Liver (tissue), 7 donors: ENCODE measurements at regions not wholly inside any gene's neighbourhood (a gene's known extent, or its start where the extent isn't known, plus 50 kb on each side); places are given as distances from the start of the nearest gene placed in this dataset.

ENCODE experiments used
- DNase-seq: peaks from one replicate; pipeline ENCODE4 v3.0.0-alpha.2; 2017; ENCODE audit warnings: low spot score
- H3K27ac ChIP-seq, 2 donors: one replicate each; pipeline ENCODE4 v1.7.0; 2013; ENCODE audit warnings: inconsistent platforms in 2 of 2, low read length in 2 of 2, control low read depth in 1 of 2, low read depth in 1 of 2, mild to moderate bottlenecking in 1 of 2
- H3K27me3 ChIP-seq, 4 donors: one replicate each; pipeline versions ENCODE4 v1.6.1 to v1.7.0; 2013; ENCODE audit warnings: low read length in 3 of 4, inconsistent platforms in 1 of 4, mild to moderate bottlenecking in 1 of 4, moderate library complexity in 1 of 4; ENCODE audit not compliant: control insufficient read depth in 4 of 4, insufficient read depth in 4 of 4
- H3K36me3 ChIP-seq, 4 donors: one replicate each; pipeline versions ENCODE4 v1.6.1 to v1.7.0; 2013; ENCODE audit warnings: low read length in 3 of 4, mild to moderate bottlenecking in 3 of 4, low read depth in 1 of 4, moderate library complexity in 1 of 4; ENCODE audit not compliant: control insufficient read depth in 4 of 4, insufficient read depth in 3 of 4
- H3K4me1 ChIP-seq, 4 donors: one replicate each; pipeline versions ENCODE4 v1.6.1 to v1.7.0; 2013; ENCODE audit warnings: low read length in 3 of 4, mild to moderate bottlenecking in 3 of 4, moderate library complexity in 1 of 4; ENCODE audit not compliant: control insufficient read depth in 4 of 4, insufficient read depth in 4 of 4
- H3K4me3 ChIP-seq, 3 donors: one replicate each; pipeline versions ENCODE4 v1.6.1 to v1.7.0; 2013; ENCODE audit warnings: low read length in 3 of 3, control low read depth in 1 of 3, low read depth in 1 of 3, mild to moderate bottlenecking in 1 of 3
- H3K9ac ChIP-seq, 2 donors: one replicate each; pipeline ENCODE4 v1.7.0; 2013; ENCODE audit warnings: low read length in 2 of 2, mild to moderate bottlenecking in 2 of 2, moderate library complexity in 2 of 2, control low read depth in 1 of 2, low read depth in 1 of 2
- H3K9me3 ChIP-seq, 4 donors: one replicate each; pipeline versions ENCODE4 v1.6.1 to v1.7.0; 2013; ENCODE audit warnings: low read length in 3 of 4; ENCODE audit not compliant: control insufficient read depth in 4 of 4
- FOXA1 ChIP-seq: IDR thresholded peaks from 2 replicates; pipeline ENCODE4 v1.6.1; 2016; ENCODE audit warnings: antibody characterized with exemption
- FOXA2 ChIP-seq: IDR thresholded peaks from 2 replicates; pipeline ENCODE4 v1.6.1; 2016; ENCODE audit warnings: antibody characterized with exemption
- GABPA ChIP-seq, 2 donors: IDR thresholded peaks in 1 of 2; conservative IDR thresholded peaks in 1 of 2; 2 replicates each; pipeline ENCODE4 v1.6.1; 2016; ENCODE audit warnings: antibody characterized with exemption in 2 of 2, mild to moderate bottlenecking in 1 of 2, moderate library complexity in 1 of 2
- HNF4A ChIP-seq, 2 donors: conservative IDR thresholded peaks; 2 replicates each; pipeline ENCODE4 v1.6.1; 2016; ENCODE audit warnings: antibody characterized with exemption in 2 of 2, mild to moderate bottlenecking in 2 of 2
- HNF4G ChIP-seq: IDR thresholded peaks from 2 replicates; pipeline ENCODE4 v1.6.1; 2016; ENCODE audit warnings: antibody characterized with exemption
- RXRA ChIP-seq, 2 donors: IDR thresholded peaks; 2 replicates each; pipeline ENCODE4 v1.6.1; 2017 to 2018; ENCODE audit warnings: antibody characterized with exemption in 2 of 2, mild to moderate bottlenecking in 1 of 2
- TAF1 ChIP-seq: conservative IDR thresholded peaks from 2 replicates; pipeline ENCODE4 v1.6.1; 2016; ENCODE audit warnings: antibody characterized with exemption, mild to moderate bottlenecking
- WGBS: extraction: QIAGEN DNeasy Blood & Tissue Kit; methylation state at CpG from one replicate; pipeline ENCODE4 v1.1.7; 2013; 5-methylcytosine and 5-hydroxymethylcytosine counted together
- TF ChIP-seq, protein P1 (sequence below): IDR thresholded peaks from 2 replicates; pipeline ENCODE4 v1.6.1; 2016; ENCODE audit warnings: antibody characterized with exemption
- TF ChIP-seq, protein P2 (sequence below): IDR thresholded peaks from 2 replicates; pipeline ENCODE4 v1.6.1; 2016; ENCODE audit warnings: antibody characterized with exemption
- TF ChIP-seq, protein P3 (sequence below): IDR thresholded peaks from 2 replicates; pipeline ENCODE4 v1.6.1; 2016; ENCODE audit warnings: antibody characterized with exemption, mild to moderate bottlenecking
- donor health status: healthy.
- donor health status: healthy.
- donor health status: healthy.
- donor health status: healthy.

DNA sequence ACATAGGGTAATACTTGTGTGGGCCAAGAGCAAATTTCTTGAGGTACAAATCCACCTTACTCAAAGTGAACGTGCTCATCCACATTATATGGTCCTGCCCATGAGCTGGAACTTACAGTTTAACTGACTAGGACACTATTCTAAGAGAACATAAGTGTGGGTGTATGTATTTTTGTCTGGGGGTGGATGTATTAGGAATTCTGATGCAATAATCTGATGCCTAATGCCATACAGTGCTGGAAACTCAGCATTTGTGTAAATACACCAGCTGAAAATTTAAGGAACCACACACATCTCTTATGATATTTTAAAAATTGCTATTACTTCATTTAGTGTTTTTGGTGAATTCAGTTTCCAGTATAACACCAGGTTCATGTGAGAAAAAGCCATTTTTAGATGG lies 1350.7 kb downstream of the ZPLD1 start:
- H3K27me3 ChIP-seq = no peaks in the 10 kb centered on the region
- no peak overlapping the region for H3K27ac ChIP-seq
- no peaks in the 10 kb centered on the region for H3K9me3 ChIP-seq
- 84% methylated on average over 1 of the region's 1 CpG for WGBS
- no peaks in the 10 kb centered on the region for H3K36me3 ChIP-seq
- DNase-seq = no peak
- no peak overlapping the region for H3K9ac ChIP-seq
- H3K4me3 ChIP-seq = no peak overlapping the region
- TF ChIP-seq, protein P1, sequence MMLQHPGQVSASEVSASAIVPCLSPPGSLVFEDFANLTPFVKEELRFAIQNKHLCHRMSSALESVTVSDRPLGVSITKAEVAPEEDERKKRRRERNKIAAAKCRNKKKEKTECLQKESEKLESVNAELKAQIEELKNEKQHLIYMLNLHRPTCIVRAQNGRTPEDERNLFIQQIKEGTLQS = no peak
- TF ChIP-seq GABPA (IDR thresholded peaks at IDR 0.05 in 1 of 2, conservative IDR thresholded peaks at IDR 0.05 in 1 of 2) (no peak), HNF4A (conservative IDR thresholded peaks at IDR 0.05) (no peak), HNF4G (no peak)
- H3K4me1 ChIP-seq = no peaks in the 10 kb centered on the region

DNA sequence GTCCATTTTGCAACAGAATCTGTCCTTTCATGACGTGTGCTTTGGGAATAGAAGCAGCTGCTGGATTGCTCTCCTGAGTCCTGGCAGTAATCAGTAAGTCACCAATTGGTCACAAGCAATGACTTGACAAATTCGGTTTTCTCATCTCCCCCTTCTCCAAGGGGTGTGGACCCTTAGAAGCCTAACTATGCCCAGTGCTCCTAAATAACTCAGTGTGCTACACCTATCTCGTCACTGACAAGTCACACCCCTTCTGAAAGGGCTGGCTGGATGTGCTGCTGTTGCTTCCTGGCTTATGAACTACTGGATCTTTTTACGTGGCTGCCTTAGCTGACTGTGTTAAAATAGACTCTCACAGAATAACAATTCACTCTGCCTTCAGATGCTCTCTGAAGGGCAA lies 1351.5 kb downstream of the ZPLD1 start:
- DNase-seq = no peak
- WGBS = 40% methylated on average over 4 of the region's 4 CpGs
- TF ChIP-seq HNF4A (conservative IDR thresholded peaks at IDR 0.05) = no peak
- H3K36me3 ChIP-seq = no peaks in the 10 kb centered on the region
- H3K27me3 ChIP-seq = no peaks in the 10 kb centered on the region
- no peaks in the 10 kb centered on the region for H3K9me3 ChIP-seq
- H3K4me3 ChIP-seq = no peak overlapping the region
- H3K4me1 ChIP-seq = no peaks in the 10 kb centered on the region
- H3K27ac ChIP-seq = no peak overlapping the region
- no peak overlapping the region for H3K9ac ChIP-seq

DNA sequence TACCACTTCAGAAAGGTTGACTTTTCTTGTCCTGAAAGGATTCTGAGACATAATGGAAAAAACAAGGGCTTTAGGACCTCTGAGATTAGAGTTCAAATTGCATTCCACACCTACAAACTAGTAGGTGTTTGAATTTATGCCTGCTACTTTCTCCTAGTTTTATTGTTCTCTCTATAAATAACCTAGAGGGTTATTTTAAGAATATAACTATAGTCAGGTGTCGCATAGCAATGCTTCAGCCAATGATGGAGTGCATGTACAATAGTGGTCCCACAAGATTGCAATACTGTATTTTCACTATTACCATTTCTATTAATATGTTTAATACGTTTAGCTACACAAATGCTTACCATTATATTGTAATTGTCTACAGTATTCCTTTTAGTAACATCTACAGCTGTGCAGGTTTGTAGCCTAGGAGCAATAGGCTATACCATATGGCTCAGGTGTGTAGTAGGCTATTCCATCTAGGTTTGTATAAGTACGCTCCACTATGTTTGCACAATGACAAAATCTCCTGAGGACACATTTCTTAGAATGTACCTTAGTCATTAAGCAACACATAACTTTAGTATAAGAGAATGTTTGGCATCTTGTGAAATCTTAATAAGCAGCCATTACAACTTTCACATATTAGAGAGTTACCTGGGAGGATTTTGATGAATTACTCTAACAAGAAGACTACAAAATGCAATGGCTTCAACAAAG lies 1352.5 kb downstream of the ZPLD1 start:
- TF ChIP-seq, protein P2, sequence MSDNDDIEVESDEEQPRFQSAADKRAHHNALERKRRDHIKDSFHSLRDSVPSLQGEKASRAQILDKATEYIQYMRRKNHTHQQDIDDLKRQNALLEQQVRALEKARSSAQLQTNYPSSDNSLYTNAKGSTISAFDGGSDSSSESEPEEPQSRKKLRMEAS = no peak
- TF ChIP-seq FOXA2 = no peak
- H3K4me1 ChIP-seq = no peaks in the 10 kb centered on the region
- WGBS = 69% methylated on average over 3 of the region's 3 CpGs
- no peak overlapping the region for H3K27ac ChIP-seq
- DNase-seq = no peak
- no peaks in the 10 kb centered on the region for H3K27me3 ChIP-seq
- no peaks in the 10 kb centered on the region for H3K36me3 ChIP-seq
- H3K9ac ChIP-seq = no peak overlapping the region
- H3K4me3 ChIP-seq = no peak overlapping the region
- H3K9me3 ChIP-seq = no peaks in the 10 kb centered on the region

DNA sequence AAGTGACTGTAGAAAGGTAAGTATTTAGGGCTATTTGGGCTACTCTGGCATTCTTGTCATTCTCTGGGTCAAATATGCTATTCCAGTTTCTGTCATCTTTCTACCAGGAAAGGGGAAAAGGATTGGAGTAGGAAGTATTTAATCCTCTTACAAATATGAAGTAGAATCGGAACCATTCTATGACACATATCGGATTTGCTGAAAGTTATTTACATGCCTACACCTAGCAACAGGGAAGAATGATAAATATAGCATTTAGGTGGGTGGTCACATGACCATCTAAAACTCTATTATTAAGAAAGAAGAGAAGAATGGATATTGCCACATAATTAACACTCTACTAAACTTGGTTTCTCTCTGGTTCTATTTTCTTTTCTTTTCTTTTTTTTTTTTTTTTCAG lies 1353.1 kb downstream of the ZPLD1 start:
- DNase-seq = no peak
- Histone ChIP-seq H3K4me3 (no peak overlapping the region), H3K36me3 (no peaks in the 10 kb centered on the region)

More for the DNA sequence above, 1353.1 kb downstream of the ZPLD1 start:
- Histone ChIP-seq H3K4me1 (no peaks in the 10 kb centered on the region), H3K9ac (no peak overlapping the region), H3K9me3 (no peaks in the 10 kb centered on the region), H3K27me3 (no peaks in the 10 kb centered on the region), H3K27ac (no peak overlapping the region)
- 90% methylated on average over 2 of the region's 2 CpGs for WGBS
- no peak for TF ChIP-seq RXRA (IDR thresholded peaks at IDR 0.05)
- TF ChIP-seq FOXA1 = no peak
- TF ChIP-seq, protein P3, sequence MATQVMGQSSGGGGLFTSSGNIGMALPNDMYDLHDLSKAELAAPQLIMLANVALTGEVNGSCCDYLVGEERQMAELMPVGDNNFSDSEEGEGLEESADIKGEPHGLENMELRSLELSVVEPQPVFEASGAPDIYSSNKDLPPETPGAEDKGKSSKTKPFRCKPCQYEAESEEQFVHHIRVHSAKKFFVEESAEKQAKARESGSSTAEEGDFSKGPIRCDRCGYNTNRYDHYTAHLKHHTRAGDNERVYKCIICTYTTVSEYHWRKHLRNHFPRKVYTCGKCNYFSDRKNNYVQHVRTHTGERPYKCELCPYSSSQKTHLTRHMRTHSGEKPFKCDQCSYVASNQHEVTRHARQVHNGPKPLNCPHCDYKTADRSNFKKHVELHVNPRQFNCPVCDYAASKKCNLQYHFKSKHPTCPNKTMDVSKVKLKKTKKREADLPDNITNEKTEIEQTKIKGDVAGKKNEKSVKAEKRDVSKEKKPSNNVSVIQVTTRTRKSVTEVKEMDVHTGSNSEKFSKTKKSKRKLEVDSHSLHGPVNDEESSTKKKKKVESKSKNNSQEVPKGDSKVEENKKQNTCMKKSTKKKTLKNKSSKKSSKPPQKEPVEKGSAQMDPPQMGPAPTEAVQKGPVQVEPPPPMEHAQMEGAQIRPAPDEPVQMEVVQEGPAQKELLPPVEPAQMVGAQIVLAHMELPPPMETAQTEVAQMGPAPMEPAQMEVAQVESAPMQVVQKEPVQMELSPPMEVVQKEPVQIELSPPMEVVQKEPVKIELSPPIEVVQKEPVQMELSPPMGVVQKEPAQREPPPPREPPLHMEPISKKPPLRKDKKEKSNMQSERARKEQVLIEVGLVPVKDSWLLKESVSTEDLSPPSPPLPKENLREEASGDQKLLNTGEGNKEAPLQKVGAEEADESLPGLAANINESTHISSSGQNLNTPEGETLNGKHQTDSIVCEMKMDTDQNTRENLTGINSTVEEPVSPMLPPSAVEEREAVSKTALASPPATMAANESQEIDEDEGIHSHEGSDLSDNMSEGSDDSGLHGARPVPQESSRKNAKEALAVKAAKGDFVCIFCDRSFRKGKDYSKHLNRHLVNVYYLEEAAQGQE = no peak
- TF ChIP-seq HNF4G = no peak
- no peak for TF ChIP-seq TAF1
